Natural killer cell treated with Interleukin-12 subunit alpha and Interleukin-12 subunit beta and Interleukin-15 and Interleukin-18, amount 100 ng/mL, for 72 hours (primary cell): ENCODE measurements at regions not wholly inside any gene's neighbourhood (a gene's known extent, or its start where the extent isn't known, plus 50 kb on each side); places are given as distances from the start of the nearest gene placed in this dataset.

Experiments
- ATAC-seq, 2 donors: fragments of 150-1000 bp; cut with Tn5 transposase in 1 of 2; sonication (Bioruptor Pico), chemical (Tn5 transposase) in 1 of 2; 2 replicates each; pipeline ENCODE4 v1.10.0; 2021
- DNase-seq: peaks from one replicate; pipeline ENCODE4 v3.0.0; 2022; ENCODE audit warnings: low spot score
- H3K27ac Mint-ChIP-seq, 2 donors: 1 replicate in 1 of 2; 2 replicates in 1 of 2; pipeline ENCODE4 v1.8.0; 2022; ENCODE audit warnings: mixed read lengths in 2 of 2, mild to moderate bottlenecking in 1 of 2, moderate library complexity in 1 of 2
- H3K27me3 Mint-ChIP-seq, 2 donors: 1 replicate in 1 of 2; 2 replicates in 1 of 2; pipeline ENCODE4 v1.8.0; 2022; ENCODE audit warnings: mixed read lengths in 2 of 2
- H3K36me3 Mint-ChIP-seq: one replicate; pipeline ENCODE4 v1.8.0; 2022; ENCODE audit warnings: mixed read lengths
- H3K4me1 Mint-ChIP-seq, 2 donors: 1 replicate in 1 of 2; 2 replicates in 1 of 2; pipeline ENCODE4 v1.8.0; 2022; ENCODE audit warnings: low read depth in 2 of 2, mixed read lengths in 2 of 2, mild to moderate bottlenecking in 1 of 2
- H3K4me3 Mint-ChIP-seq: one replicate; pipeline ENCODE4 v1.8.0; 2022; ENCODE audit warnings: mixed read lengths
- H3K9me3 Mint-ChIP-seq: 2 replicates; pipeline ENCODE4 v1.8.0; 2022; ENCODE audit warnings: mixed read lengths

- peaks cover 3% of the 10 kb centered on the region for H3K9me3 Mint-ChIP-seq
These were observed 68.1 kb upstream of the PCSK2 start for GRCh38 chr20:17158701-17159100.

GRCh38 chr20:17161673-17162481 is 65.0 kb upstream of the PCSK2 start:
- Mint-ChIP-seq H3K27me3 (no peaks in the 10 kb centered on the region), H3K4me3 (no peak overlapping the region), H3K4me1 (no peaks in the 10 kb centered on the region), H3K36me3 (no peaks in the 10 kb centered on the region), H3K9me3 (no peaks in the 10 kb centered on the region), H3K27ac (no peak overlapping the region)
- DNase-seq: no peak
- ATAC-seq: no peak

More at GRCh38 chr20:17158701-17159100, 68.1 kb upstream of the PCSK2 start:
- ATAC-seq (no peak), DNase-seq (no peak)
- H3K4me3 Mint-ChIP-seq: no peak overlapping the region
- H3K27ac Mint-ChIP-seq: no peak overlapping the region
- no peaks in the 10 kb centered on the region for H3K27me3 Mint-ChIP-seq
- no peaks in the 10 kb centered on the region for H3K4me1 Mint-ChIP-seq
- H3K36me3 Mint-ChIP-seq: no peaks in the 10 kb centered on the region

GRCh38 chr20:17168026-17168612 is 58.7 kb upstream of the PCSK2 start:
- DNase-seq (no peak), ATAC-seq (no peak)
- no peak overlapping the region for H3K27ac Mint-ChIP-seq
- H3K36me3 Mint-ChIP-seq: no peaks in the 10 kb centered on the region
- peaks cover 4% of the 10 kb centered on the region for H3K9me3 Mint-ChIP-seq
- no peaks in the 10 kb centered on the region for H3K27me3 Mint-ChIP-seq
- H3K4me1 Mint-ChIP-seq: no peaks in the 10 kb centered on the region
- H3K4me3 Mint-ChIP-seq: no peak overlapping the region

GRCh38 chr20:17169585-17170136 is 57.2 kb upstream of the PCSK2 start:
- ATAC-seq: no peak
- Mint-ChIP-seq H3K9me3 (peaks cover 4% of the 10 kb centered on the region), H3K27me3 (no peaks in the 10 kb centered on the region), H3K4me1 (no peaks in the 10 kb centered on the region), H3K36me3 (no peaks in the 10 kb centered on the region), H3K4me3 (no peak overlapping the region), H3K27ac (no peak overlapping the region)
- DNase-seq: no peak

GRCh38 chr20:17171746-17172280 is 55.0 kb upstream of the PCSK2 start:
- no peaks in the 10 kb centered on the region for H3K4me1 Mint-ChIP-seq
- no peak overlapping the region for H3K27ac Mint-ChIP-seq
- H3K9me3 Mint-ChIP-seq: peaks cover 9% of the 10 kb centered on the region
- ATAC-seq (no peak), DNase-seq (no peak)
- H3K27me3 Mint-ChIP-seq: no peaks in the 10 kb centered on the region
- H3K4me3 Mint-ChIP-seq: no peak overlapping the region
- H3K36me3 Mint-ChIP-seq: no peaks in the 10 kb centered on the region

- no peaks in the 10 kb centered on the region for H3K27me3 Mint-ChIP-seq
- no peak for ATAC-seq
- H3K4me1 Mint-ChIP-seq: no peaks in the 10 kb centered on the region
- H3K36me3 Mint-ChIP-seq: peaks cover 1% of the 10 kb centered on the region
- peaks cover 7% of the 10 kb centered on the region for H3K9me3 Mint-ChIP-seq
- H3K27ac Mint-ChIP-seq: no peak overlapping the region
- no peak for DNase-seq
- no peak overlapping the region for H3K4me3 Mint-ChIP-seq
These were observed 53.9 kb upstream of the PCSK2 start for GRCh38 chr20:17172836-17173516.
